Calu3 (cell line): ENCODE measurements at regions not wholly inside any gene's neighbourhood (a gene's known extent, or its start where the extent isn't known, plus 50 kb on each side); places are given as distances from the start of the nearest gene placed in this dataset.

Experiments
- BruUV-seq: library from RNA; stranded (reverse); fragments of 400-500 nt; replicated peaks from 2 replicates; lab custom pipeline; 2021; lab: Mats Ljungman, UMichigan
- CTCF ChIA-PET: fragments of 300-600 bp; sonication (Branson Sonifier 250); formaldehyde crosslinking; loops from one replicate; lab custom pipeline; 2022; ENCODE audit warnings: antibody characterized with exemption; lab: Charles Lee
- DNase-seq: peaks from one replicate; pipeline ENCODE4 v3.0.0; 2022
- H3K27ac Mint-ChIP-seq: one replicate; pipeline ENCODE4 v1.8.0; 2022; ENCODE audit warnings: mixed read lengths; ENCODE audit not compliant: unreplicated experiment
- H3K27me3 Mint-ChIP-seq: one replicate; pipeline ENCODE4 v1.8.0; 2022; ENCODE audit warnings: mixed read lengths; ENCODE audit not compliant: unreplicated experiment
- H3K36me3 Mint-ChIP-seq: one replicate; pipeline ENCODE4 v1.8.0; 2022; ENCODE audit warnings: mild to moderate bottlenecking, moderate library complexity, mixed read lengths; ENCODE audit not compliant: insufficient read depth, unreplicated experiment
- H3K4me1 Mint-ChIP-seq: one replicate; pipeline ENCODE4 v1.8.0; 2022; ENCODE audit warnings: mild to moderate bottlenecking, low read depth, mixed read lengths; ENCODE audit not compliant: unreplicated experiment
- H3K4me3 Mint-ChIP-seq: one replicate; pipeline ENCODE4 v1.8.0; 2022; ENCODE audit warnings: mild to moderate bottlenecking, low read depth, moderate library complexity, mixed read lengths; ENCODE audit not compliant: unreplicated experiment
- H3K9me3 Mint-ChIP-seq: one replicate; pipeline ENCODE4 v1.8.0; 2022; ENCODE audit warnings: low read depth, mixed read lengths; ENCODE audit not compliant: unreplicated experiment
- CTCF ChIP-seq: fragments of 200-600 bp; IDR thresholded peaks from one replicate; pipeline ENCODE4 v1.8.0; 2022; ENCODE audit warnings: antibody characterized with exemption; ENCODE audit not compliant: unreplicated experiment
- intact Hi-C: fragments of 100-400 bp; cut with micrococcal nuclease; formaldehyde crosslinking; loops from one replicate; pipeline ENCODE4 v1.10.0; 2022; ENCODE audit not compliant: unreplicated experiment

- DNase-seq, result no peak
- Mint-ChIP-seq H3K9me3 (no peaks in the 10 kb centered on the region), H3K4me1 (no peaks in the 10 kb centered on the region), H3K36me3 (no peaks in the 10 kb centered on the region), H3K4me3 (no peak overlapping the region), H3K27me3 (peaks cover 76% of the 10 kb centered on the region), H3K27ac (no peak overlapping the region)
- intact Hi-C loops, result no loop called here
- BruUV-seq, result no TSS peak
- TF ChIP-seq CTCF, result no peak
- CTCF ChIA-PET, result no interaction called here
These were observed 120.8 kb upstream of the TNR start for GRCh38 chr1:175864183-175864582.

- CTCF ChIA-PET, result no interaction called here
- Mint-ChIP-seq H3K36me3 (no peaks in the 10 kb centered on the region), H3K9me3 (no peaks in the 10 kb centered on the region), H3K27ac (no peak overlapping the region), H3K4me3 (no peak overlapping the region), H3K4me1 (no peaks in the 10 kb centered on the region), H3K27me3 (peaks cover 83% of the 10 kb centered on the region)
- no TSS peak for BruUV-seq
- intact Hi-C loops, result no loop called here
- no peak for TF ChIP-seq CTCF
- no peak for DNase-seq
These were observed 120.1 kb upstream of the TNR start for GRCh38 chr1:175863299-175864050.

GRCh38 chr1:175862408-175862807, 119.0 kb upstream of the TNR start:
- BruUV-seq, result no TSS peak
- no peaks in the 10 kb centered on the region for H3K4me1 Mint-ChIP-seq
- no peak overlapping the region for H3K4me3 Mint-ChIP-seq
- H3K27ac Mint-ChIP-seq, result no peak overlapping the region
- no peak for TF ChIP-seq CTCF
- CTCF ChIA-PET, result no interaction called here
- peaks cover 94% of the 10 kb centered on the region for H3K27me3 Mint-ChIP-seq
- H3K9me3 Mint-ChIP-seq, result no peaks in the 10 kb centered on the region
- no peaks in the 10 kb centered on the region for H3K36me3 Mint-ChIP-seq
- DNase-seq, result no peak
- intact Hi-C loops, result no loop called here

GRCh38 chr1:175861626-175862367, 118.4 kb upstream of the TNR start:
- Mint-ChIP-seq H3K27me3 (peaks cover 95% of the 10 kb centered on the region), H3K4me3 (no peak overlapping the region), H3K36me3 (no peaks in the 10 kb centered on the region), H3K9me3 (no peaks in the 10 kb centered on the region), H3K27ac (no peak overlapping the region), H3K4me1 (no peaks in the 10 kb centered on the region)
- TF ChIP-seq CTCF, result no peak
- intact Hi-C loops, result no loop called here
- no TSS peak for BruUV-seq
- CTCF ChIA-PET, result no interaction called here
- no peak for DNase-seq
